Nephron (organoid): ENCODE measurements at regions not wholly inside any gene's neighbourhood (a gene's known extent, or its start where the extent isn't known, plus 50 kb on each side); places are given as distances from the start of the nearest gene placed in this dataset.

ENCODE experiments used
- H3K27ac Mint-ChIP-seq, 3 experiments: 2 replicates each; pipeline ENCODE4 v1.8.0; 2020; ENCODE audit warnings: mixed read lengths in 3 of 3, mild to moderate bottlenecking in 2 of 3, moderate library complexity in 1 of 3
- H3K27me3 Mint-ChIP-seq: 2 replicates; pipeline ENCODE4 v1.8.0; 2021; ENCODE audit warnings: low read depth, mild to moderate bottlenecking, moderate library complexity, mixed read lengths
- H3K36me3 Mint-ChIP-seq: 2 replicates; pipeline ENCODE4 v1.8.0; 2020; ENCODE audit warnings: low read depth, mixed read lengths
- H3K4me1 Mint-ChIP-seq: 2 replicates; pipeline ENCODE4 v1.8.0; 2020; ENCODE audit warnings: mixed read lengths
- H3K4me3 Mint-ChIP-seq, 3 experiments: 2 replicates each; pipeline ENCODE4 v1.8.0; 2020; ENCODE audit warnings: mild to moderate bottlenecking in 3 of 3, mixed read lengths in 3 of 3, moderate library complexity in 2 of 3
- H3K9me3 Mint-ChIP-seq: 2 replicates; pipeline ENCODE4 v1.8.0; 2020; ENCODE audit warnings: mixed read lengths
- TF ChIP-seq, protein P1 (sequence below), 3 experiments: fragments of 200-600 bp; sonication (generic); IDR thresholded peaks; one replicate each; pipeline ENCODE4 v1.5.0; 2021; ENCODE audit warnings: antibody characterized with exemption in 3 of 3; ENCODE audit not compliant: unreplicated experiment in 3 of 3

DNA sequence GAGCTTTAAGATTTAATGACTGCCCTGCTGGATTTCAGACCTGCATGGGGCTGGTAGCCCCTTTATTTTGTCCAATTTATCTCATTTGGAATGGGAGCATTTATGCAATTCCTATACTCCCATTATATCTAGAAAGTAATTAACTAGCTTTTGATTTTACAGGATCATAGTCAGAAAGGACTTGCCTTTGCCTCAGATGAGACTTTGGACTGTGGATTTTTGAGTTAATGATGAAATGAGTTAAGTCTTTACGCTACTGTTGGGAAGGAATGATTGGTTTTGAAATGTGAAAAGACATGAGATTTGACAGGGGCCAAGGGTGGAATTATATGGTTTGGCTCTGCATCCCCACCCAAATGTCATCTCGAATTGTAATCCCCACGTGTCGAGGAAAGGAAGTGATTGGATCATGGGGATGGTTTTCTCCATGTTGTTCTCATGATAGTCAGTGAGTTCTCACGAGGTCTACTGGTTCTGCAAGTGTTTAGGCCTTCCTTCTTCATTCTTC is 213.1 kb upstream of the DCN start:
- Mint-ChIP-seq H3K4me1 (peaks cover 15% of the 10 kb centered on the region), H3K9me3 (peaks cover 35% of the 10 kb centered on the region), H3K4me3 (no peak overlapping the region), H3K36me3 (peaks cover 14% of the 10 kb centered on the region), H3K27ac (no peak overlapping the region), H3K27me3 (no peaks in the 10 kb centered on the region)
- TF ChIP-seq, protein P1, sequence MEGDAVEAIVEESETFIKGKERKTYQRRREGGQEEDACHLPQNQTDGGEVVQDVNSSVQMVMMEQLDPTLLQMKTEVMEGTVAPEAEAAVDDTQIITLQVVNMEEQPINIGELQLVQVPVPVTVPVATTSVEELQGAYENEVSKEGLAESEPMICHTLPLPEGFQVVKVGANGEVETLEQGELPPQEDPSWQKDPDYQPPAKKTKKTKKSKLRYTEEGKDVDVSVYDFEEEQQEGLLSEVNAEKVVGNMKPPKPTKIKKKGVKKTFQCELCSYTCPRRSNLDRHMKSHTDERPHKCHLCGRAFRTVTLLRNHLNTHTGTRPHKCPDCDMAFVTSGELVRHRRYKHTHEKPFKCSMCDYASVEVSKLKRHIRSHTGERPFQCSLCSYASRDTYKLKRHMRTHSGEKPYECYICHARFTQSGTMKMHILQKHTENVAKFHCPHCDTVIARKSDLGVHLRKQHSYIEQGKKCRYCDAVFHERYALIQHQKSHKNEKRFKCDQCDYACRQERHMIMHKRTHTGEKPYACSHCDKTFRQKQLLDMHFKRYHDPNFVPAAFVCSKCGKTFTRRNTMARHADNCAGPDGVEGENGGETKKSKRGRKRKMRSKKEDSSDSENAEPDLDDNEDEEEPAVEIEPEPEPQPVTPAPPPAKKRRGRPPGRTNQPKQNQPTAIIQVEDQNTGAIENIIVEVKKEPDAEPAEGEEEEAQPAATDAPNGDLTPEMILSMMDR (IDR thresholded peaks at IDR 0.05; ENCODE audit: unreplicated experiment in 3 of 3), result no peak

DNA sequence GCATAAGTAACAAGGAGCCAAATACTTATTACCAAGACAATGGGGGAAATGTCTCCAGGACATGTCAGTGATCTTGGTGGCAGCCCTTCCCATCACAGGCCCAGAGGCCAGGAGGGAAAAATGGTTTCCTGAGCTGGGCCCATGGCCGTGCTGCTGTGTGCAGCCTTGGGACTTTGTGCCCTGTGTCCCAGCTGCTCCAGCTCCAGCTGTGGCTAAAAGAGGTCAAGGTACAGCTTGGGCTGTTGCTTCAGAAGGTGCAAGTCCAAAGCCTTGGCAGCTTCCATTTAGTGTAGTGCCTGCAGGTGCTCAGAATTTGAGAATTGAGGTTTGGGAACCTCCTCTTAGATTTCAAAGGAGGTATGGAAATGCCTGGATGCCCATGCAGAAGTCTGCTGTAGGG is 212.3 kb upstream of the DCN start:
- Mint-ChIP-seq H3K9me3 (peaks cover 38% of the 10 kb centered on the region), H3K4me1 (peaks cover 9% of the 10 kb centered on the region), H3K27ac (no peak overlapping the region), H3K27me3 (no peaks in the 10 kb centered on the region), H3K4me3 (no peak overlapping the region), H3K36me3 (peaks cover 16% of the 10 kb centered on the region)
- TF ChIP-seq, protein P1 (IDR thresholded peaks at IDR 0.05; ENCODE audit: unreplicated experiment in 3 of 3), result no peak

DNA sequence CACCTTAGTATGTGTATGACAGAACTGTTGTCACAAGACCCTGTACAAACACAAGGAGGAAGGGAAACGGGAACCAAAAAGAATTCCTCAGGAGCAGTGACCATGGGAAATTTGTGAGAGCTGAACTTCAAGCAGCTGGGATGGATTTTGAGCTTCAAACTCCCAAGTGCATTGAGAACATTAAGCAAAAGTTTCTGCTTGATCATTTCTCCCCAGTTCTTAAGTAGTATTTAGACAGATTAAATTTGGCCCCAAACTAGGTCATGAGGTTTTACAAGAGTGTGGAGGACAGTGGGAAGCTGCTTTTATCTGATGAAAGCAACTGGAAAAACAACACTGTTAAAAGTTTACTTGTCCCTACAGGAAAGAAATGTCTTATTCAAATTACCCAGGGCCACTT is 206.0 kb upstream of the DCN start:
- Mint-ChIP-seq H3K4me3 (no peak overlapping the region), H3K27ac (peak overlapping the region; percentile 94 to 95 (median 95)), H3K4me1 (peaks cover 26% of the 10 kb centered on the region), H3K27me3 (no peaks in the 10 kb centered on the region), H3K36me3 (peaks cover 12% of the 10 kb centered on the region), H3K9me3 (peaks cover 22% of the 10 kb centered on the region)
- TF ChIP-seq, protein P1 (IDR thresholded peaks at IDR 0.05; ENCODE audit: unreplicated experiment in 3 of 3), result no peak

DNA sequence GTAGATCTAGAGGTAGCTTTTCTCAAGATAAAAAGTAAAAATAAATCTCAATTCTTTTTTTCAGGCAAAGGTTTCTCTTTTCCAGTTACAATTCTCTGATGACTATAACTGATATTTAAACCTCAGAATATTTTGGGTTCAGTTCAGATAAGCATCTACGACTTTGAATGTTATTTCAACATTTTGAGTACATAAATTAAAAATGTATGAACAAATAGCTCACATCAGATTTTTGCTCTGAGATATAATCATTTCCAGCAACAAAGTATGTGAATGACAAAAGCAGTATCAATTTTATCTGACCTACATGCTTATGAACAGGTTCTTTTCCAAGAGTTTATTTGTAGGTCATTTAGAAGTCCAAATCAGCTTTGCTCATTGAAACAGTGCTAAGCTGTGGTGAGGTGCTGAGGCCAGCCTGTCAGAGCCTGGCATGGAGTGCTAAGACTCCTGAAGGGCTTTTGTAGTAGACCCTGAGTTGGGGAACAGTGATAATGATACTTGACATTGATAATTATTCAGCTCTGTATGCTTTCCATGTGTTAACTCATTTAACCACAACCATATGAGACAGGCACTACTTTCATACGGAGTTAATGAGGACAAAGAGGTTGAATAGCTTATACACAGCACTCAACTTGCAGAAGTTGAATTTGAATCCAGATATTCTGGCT is 205.0 kb upstream of the DCN start:
- H3K4me1 Mint-ChIP-seq, result peaks cover 35% of the 10 kb centered on the region
- peaks cover 12% of the 10 kb centered on the region for H3K36me3 Mint-ChIP-seq
- H3K9me3 Mint-ChIP-seq, result peaks cover 18% of the 10 kb centered on the region
- no peak overlapping the region for H3K4me3 Mint-ChIP-seq
- TF ChIP-seq, protein P1 (IDR thresholded peaks at IDR 0.05; ENCODE audit: unreplicated experiment in 3 of 3), result no peak
- H3K27ac Mint-ChIP-seq, result peak overlapping the region; percentile 94 to 95 (median 95)
- no peaks in the 10 kb centered on the region for H3K27me3 Mint-ChIP-seq

DNA sequence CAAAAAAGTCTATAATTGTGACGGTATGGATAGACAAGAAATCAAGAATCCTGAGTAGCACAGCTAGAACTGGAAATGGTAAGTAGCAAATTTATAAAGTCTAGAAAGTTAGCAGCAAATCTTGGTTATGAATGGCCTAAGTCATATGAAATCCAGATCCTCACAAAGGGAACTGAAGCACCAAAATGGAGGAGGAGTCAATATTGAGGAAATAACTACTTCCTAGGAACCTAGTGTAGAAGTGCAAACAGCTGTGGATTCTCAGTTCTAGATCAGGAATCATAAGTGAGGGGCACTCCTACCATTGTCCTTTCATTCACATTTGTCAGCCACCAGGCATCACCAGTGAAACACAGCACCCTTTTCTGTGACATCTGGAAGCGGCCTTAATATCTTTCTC is 202.2 kb upstream of the DCN start:
- Mint-ChIP-seq H3K27me3 (no peaks in the 10 kb centered on the region), H3K9me3 (no peaks in the 10 kb centered on the region), H3K4me1 (peaks cover 54% of the 10 kb centered on the region), H3K27ac (peak overlapping the region; percentile 57 to 98 (median 58)), H3K4me3 (no peak overlapping the region), H3K36me3 (no peaks in the 10 kb centered on the region)
- TF ChIP-seq, protein P1 (IDR thresholded peaks at IDR 0.05; ENCODE audit: unreplicated experiment in 3 of 3), result no peak

DNA sequence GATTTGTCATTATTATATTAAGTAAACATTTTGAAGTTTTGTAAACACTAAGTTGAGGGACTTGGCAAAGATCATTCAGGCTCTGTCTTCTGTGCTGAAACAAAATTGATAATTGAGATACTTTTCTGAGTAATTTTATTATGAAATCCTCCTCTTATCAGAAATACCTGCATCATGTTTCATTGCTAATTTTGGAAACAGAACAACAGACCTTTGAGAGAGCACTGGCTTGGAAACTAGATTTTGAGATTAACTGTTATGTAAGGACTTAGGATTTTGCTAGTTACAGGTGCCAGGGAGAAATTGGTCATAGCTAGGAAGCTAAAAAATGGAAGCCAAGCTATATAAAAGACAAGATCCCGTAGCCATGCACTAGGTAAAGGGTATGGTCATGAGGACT is 201.7 kb upstream of the DCN start:
- H3K27me3 Mint-ChIP-seq, result no peaks in the 10 kb centered on the region
- TF ChIP-seq, protein P1 (IDR thresholded peaks at IDR 0.05; ENCODE audit: unreplicated experiment in 3 of 3), result no peak
- no peak overlapping the region for H3K4me3 Mint-ChIP-seq
- peaks cover 58% of the 10 kb centered on the region for H3K4me1 Mint-ChIP-seq
- no peaks in the 10 kb centered on the region for H3K36me3 Mint-ChIP-seq
- H3K9me3 Mint-ChIP-seq, result no peaks in the 10 kb centered on the region
- H3K27ac Mint-ChIP-seq, result peak overlapping the region; percentile 57 to 98 (median 58)
